GM13977 (cell line): ENCODE measurements at regions not wholly inside any gene's neighbourhood (a gene's known extent, or its start where the extent isn't known, plus 50 kb on each side); places are given as distances from the start of the nearest gene placed in this dataset.

Source experiments
- DNase-seq: peaks from one replicate; pipeline ENCODE4 v3.0.0; 2012; ENCODE audit warnings: low spot score
- CTCF ChIP-seq: IDR thresholded peaks from 2 replicates; pipeline ENCODE4 v1.5.1; 2012; ENCODE audit warnings: mild to moderate bottlenecking, control low read depth; ENCODE audit not compliant: insufficient read depth; ENCODE audit errors: extremely low read depth, missing control alignments
- in situ Hi-C: fragments of 300-500 bp; cut with MboI; formaldehyde crosslinking; loops from one replicate; pipeline ENCODE4 v1.12.0; 2022; ENCODE audit warnings: low sequenced_read_pairs, low pct_unique_long_range_greater_than_20kb, mixed read lengths, inconsistent platforms; ENCODE audit not compliant: unreplicated experiment

DNA sequence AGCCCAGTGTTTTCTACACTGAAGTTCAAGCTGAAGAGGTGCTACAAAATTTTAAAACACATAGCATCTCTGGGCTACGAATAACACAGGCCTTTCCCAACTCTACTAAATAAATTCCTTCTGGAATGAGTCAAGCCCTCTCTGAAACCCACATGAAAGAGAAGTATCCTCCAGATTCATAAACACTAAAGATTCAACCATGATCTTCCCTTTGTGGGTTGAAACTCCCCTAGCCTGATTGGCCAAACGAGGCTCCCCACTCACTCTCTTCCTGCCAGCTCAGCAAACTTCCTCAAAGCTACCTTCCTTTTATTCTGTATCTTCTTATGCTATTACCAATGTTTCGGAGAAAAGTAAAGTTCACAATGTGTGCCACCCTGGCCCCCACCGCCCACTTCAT lies 95.4 kb downstream of the NKX6-1 start:
- DNase-seq = no peak
- in situ Hi-C loops = no loop called here
- no peak for TF ChIP-seq CTCF

DNA sequence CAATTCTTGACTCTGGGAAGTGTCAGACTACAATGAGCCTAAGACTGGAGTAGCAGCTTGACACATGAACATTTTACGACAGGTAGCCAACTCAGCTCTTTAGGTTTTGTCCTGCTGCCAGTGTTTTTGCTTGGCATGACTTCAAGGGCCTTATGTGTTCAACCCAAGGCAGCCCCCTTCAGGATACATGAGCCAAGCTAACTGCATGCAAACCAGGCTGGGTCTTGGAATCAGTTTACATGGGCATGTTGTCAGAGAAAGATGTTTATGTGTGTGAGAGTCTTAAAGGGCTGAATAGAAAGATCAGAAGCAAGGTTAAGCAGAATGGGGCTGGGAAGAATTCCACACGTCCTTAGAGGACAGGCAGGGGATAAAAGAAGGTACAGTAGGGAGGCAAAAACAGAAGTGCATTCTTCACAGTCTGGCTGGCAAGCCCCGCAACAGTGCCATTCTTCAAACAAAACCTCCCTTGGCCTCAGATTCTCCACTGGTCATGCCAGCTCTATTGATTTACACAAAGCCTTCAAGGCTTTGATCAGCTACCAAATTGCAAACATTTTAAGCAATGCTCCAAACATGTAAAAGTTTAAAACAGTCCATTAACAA lies 97.3 kb downstream of the NKX6-1 start:
- in situ Hi-C loops = no loop called here
- DNase-seq = no peak
- no peak for TF ChIP-seq CTCF

- DNase-seq = no peak
- no peak for TF ChIP-seq CTCF
- in situ Hi-C loops = no loop called here
Observed at GRCh38 chr4:84394386-84394785, 104.7 kb downstream of the NKX6-1 start.

GRCh38 chr4:84392951-84393590 lies 106.0 kb downstream of the NKX6-1 start:
- DNase-seq = no peak
- in situ Hi-C loops = no loop called here
- TF ChIP-seq CTCF = no peak

DNA sequence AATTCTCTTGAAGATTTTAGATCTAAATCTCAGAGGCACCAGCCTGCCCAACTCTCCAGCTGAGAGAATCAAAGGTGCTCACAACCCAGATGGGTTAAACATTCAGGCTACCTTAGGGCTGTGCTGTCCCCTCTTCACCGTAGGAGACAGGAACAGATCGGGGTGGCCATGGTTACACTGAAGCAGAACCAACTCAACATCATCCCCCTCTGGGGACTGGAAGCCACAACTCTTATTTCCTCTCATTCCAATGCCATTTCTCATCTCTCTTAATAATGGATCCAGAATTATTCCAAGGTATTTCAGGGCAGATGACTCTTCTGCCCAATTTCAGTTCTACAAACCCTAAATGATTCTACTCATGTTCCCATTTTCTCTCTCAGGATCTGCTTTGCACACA lies 109.7 kb downstream of the NKX6-1 start:
- in situ Hi-C loops = no loop called here
- no peak for TF ChIP-seq CTCF
- DNase-seq = no peak

DNA sequence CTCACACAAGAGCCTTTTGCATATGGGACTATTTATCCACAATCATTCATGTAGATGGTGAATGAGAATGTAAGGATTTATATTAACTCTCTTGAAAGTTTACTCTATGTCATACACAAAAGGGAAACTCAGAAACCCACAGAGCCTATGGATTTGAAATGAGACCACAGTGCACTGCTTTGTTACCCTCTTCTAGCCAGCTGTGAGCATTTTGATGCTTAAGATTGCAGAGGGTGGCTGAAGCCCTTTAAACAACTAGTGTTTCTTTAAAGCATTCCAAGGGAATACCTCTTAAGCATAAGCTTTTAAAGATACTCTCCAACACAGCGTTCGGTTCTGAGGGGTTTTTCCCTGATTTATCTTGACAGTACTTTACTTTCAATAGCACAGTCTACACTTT lies 113.9 kb downstream of the NKX6-1 start:
- no peak for TF ChIP-seq CTCF
- in situ Hi-C loops = no loop called here
- no peak for DNase-seq
